Lower leg skin (tissue), 3 donors: ENCODE measurements at regions not wholly inside any gene's neighbourhood (a gene's known extent, or its start where the extent isn't known, plus 50 kb on each side); places are given as distances from the start of the nearest gene placed in this dataset.

ENCODE experiments used
- POLR2A ChIP-seq, 2 donors: fragments of 450-650 bp; IDR thresholded peaks; one replicate each; pipeline ENCODE4 v1.6.1; 2016 to 2017; ENCODE audit warnings: antibody characterized with exemption in 2 of 2, mild to moderate bottlenecking in 1 of 2, moderate library complexity in 1 of 2
- TF ChIP-seq, protein P1 (sequence below), 3 donors: fragments of 450-650 bp; IDR thresholded peaks; one replicate each; pipeline ENCODE4 v1.5.1; 2016; ENCODE audit warnings: antibody characterized with exemption in 3 of 3, mild to moderate bottlenecking in 3 of 3, moderate library complexity in 2 of 3

DNA sequence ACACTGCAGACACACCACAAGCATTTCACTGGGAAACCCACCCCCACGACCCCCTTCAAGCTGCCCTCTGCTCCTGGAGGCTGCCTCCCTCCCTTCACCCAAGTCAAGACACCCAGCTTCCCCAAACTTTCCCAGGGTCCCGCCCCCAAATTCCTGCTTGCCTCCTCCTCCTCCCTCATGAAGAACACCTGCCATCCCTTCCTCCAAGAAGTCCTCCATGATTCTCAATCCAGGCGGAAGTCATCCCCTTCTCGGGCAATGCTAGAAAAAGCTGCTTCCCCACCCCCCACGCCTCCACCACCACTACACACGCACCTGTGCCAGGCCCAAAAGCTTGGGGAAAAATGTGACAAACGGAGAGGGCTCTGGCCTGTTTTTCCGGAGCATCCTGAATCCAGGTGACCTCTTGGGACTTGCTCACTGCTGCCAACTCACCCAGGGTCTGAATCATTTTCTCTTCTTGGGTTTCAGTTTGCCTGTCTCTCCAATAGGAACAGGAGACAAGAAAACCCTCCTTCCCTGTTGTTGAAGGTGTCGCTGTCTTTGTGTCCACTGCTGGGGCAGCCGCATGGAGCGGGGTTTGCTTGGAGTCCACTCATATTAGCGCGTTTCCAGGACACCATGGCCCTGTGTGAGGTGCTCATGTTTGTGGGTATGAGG is 101.0 kb upstream of the CASZ1 start:
- TF ChIP-seq, protein P1, sequence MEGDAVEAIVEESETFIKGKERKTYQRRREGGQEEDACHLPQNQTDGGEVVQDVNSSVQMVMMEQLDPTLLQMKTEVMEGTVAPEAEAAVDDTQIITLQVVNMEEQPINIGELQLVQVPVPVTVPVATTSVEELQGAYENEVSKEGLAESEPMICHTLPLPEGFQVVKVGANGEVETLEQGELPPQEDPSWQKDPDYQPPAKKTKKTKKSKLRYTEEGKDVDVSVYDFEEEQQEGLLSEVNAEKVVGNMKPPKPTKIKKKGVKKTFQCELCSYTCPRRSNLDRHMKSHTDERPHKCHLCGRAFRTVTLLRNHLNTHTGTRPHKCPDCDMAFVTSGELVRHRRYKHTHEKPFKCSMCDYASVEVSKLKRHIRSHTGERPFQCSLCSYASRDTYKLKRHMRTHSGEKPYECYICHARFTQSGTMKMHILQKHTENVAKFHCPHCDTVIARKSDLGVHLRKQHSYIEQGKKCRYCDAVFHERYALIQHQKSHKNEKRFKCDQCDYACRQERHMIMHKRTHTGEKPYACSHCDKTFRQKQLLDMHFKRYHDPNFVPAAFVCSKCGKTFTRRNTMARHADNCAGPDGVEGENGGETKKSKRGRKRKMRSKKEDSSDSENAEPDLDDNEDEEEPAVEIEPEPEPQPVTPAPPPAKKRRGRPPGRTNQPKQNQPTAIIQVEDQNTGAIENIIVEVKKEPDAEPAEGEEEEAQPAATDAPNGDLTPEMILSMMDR (IDR thresholded peaks at IDR 0.05) = no peak
- no peak for TF ChIP-seq POLR2A (IDR thresholded peaks at IDR 0.05)
